ENCODE measurements at regions not wholly inside any gene's neighbourhood (a gene's known extent, or its start where the extent isn't known, plus 50 kb on each side); places are given as distances from the start of the nearest gene placed in this dataset.

DNA sequence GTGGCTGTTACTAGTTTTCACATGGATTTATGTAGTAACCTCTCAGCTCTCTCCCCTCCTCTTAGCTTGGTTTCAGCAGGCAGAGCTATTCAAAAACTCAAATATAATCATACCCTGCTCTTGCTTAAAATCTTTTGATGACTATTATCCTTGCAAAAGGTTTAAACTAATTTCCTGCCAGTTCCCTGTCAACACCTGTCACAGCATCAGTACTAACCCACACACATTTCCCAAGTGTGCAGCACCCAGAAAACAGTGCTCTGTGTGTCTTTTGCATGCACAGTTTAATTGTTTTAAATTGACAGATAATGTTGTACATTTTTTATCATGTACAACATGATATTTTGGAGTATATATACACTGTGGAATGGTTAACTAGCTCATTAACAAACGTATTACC lies 202.0 kb downstream of the PAPSS1 start:
- Histone ChIP-seq H3K9me3 (no peaks in the 10 kb centered on the region), H3K4me1 (no peaks in the 10 kb centered on the region), H3K36me3 (no peaks in the 10 kb centered on the region), H3K27me3 (no peaks in the 10 kb centered on the region), H3K27ac (no peak overlapping the region), H3K4me3 (replicated peaks in 1 of 3) (no peak overlapping the region)
- intact Hi-C loops (cut with DNase I): no loop called here
- DNase-seq: no peak
- TF ChIP-seq CTCF (IDR thresholded peaks at IDR 0.05) (no peak), POLR2A (IDR thresholded peaks at IDR 0.05) (no peak)
- WGBS, 2 donors: 73 to 79% methylated on average over 1 of the region's 1 CpG

GRCh38 chr4:107512549-107512948 lies 207.5 kb downstream of the PAPSS1 start:
- Histone ChIP-seq H3K4me1 (no peaks in the 10 kb centered on the region), H3K9me3 (no peaks in the 10 kb centered on the region), H3K27me3 (no peaks in the 10 kb centered on the region), H3K27ac (no peak overlapping the region), H3K4me3 (replicated peaks in 1 of 3) (no peak overlapping the region), H3K36me3 (no peaks in the 10 kb centered on the region)
- intact Hi-C loops (cut with DNase I): no loop called here
- no peak for TF ChIP-seq POLR2A (IDR thresholded peaks at IDR 0.05)
- no peak for TF ChIP-seq CTCF (IDR thresholded peaks at IDR 0.05)
- DNase-seq: no peak

DNA sequence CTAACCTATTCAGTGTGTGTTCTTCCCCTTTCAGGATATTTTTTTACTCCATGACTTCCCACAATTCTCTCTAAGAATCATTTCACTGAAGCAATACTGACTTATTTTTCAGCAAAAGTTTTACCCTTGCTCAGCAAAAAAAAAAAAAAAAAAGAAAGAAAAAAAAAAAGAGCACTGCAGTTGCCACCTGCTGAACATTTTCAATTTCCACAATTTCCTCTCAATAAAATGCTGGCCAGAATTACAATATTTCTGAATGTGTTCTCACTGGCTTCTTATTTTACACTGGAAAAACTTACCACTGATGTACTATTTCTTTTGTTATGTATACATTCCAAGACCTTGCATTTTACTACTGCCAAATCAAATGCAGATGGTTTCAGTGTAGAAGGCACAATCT lies 210.4 kb downstream of the PAPSS1 start:
- TF ChIP-seq CTCF (IDR thresholded peaks at IDR 0.05) (no peak), POLR2A (IDR thresholded peaks at IDR 0.05) (no peak)
- intact Hi-C loops (cut with DNase I): no loop called here
- no peak overlapping the region for H3K27ac ChIP-seq
- no peaks in the 10 kb centered on the region for H3K27me3 ChIP-seq
- DNase-seq: no peak
- H3K4me3 ChIP-seq (replicated peaks in 1 of 3): no peak overlapping the region
- no peaks in the 10 kb centered on the region for H3K36me3 ChIP-seq
- no peaks in the 10 kb centered on the region for H3K9me3 ChIP-seq
- no peaks in the 10 kb centered on the region for H3K4me1 ChIP-seq

GRCh38 chr4:107500551-107500950 lies 219.5 kb downstream of the PAPSS1 start:
- intact Hi-C loops (cut with DNase I): no loop called here
- WGBS, 2 donors: 69 to 77% methylated on average over 3 of the region's 3 CpGs
- Histone ChIP-seq H3K36me3 (no peaks in the 10 kb centered on the region), H3K27me3 (no peaks in the 10 kb centered on the region), H3K27ac (no peak overlapping the region), H3K9me3 (no peaks in the 10 kb centered on the region), H3K4me1 (no peaks in the 10 kb centered on the region), H3K4me3 (replicated peaks in 1 of 3) (no peak overlapping the region)
- no peak for TF ChIP-seq POLR2A (IDR thresholded peaks at IDR 0.05)
- no peak for DNase-seq

DNA sequence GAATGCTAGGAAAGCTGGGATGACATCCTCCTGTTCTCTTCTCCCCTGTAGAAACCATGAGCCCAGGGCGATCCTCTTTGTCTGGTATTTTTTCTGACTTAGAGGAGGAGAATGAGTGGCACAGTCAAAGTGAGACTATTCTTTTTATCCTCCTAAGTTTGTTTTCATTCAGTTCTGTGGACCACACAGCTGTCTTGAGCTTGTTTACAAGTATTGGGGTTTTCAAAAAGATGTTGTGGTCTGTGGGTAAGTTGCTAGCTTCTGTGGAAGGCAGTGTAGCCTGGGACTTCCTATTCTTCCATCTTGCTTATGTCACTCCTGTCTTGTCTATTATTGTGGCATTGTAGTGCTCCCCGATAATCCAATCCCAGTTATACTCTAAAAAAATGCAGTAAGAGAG lies 223.0 kb downstream of the PAPSS1 start:
- TF ChIP-seq CTCF (IDR thresholded peaks at IDR 0.05): no peak
- no peak for DNase-seq
- H3K27me3 ChIP-seq: no peaks in the 10 kb centered on the region
- 71 to 79% methylated on average over 2 of the region's 2 CpGs for WGBS, 2 donors
- intact Hi-C loops (cut with DNase I): no loop called here
- no peaks in the 10 kb centered on the region for H3K9me3 ChIP-seq
- no peak overlapping the region for H3K4me3 ChIP-seq (replicated peaks in 1 of 3)
- H3K4me1 ChIP-seq: no peaks in the 10 kb centered on the region
- no peak overlapping the region for H3K27ac ChIP-seq
- H3K36me3 ChIP-seq: no peaks in the 10 kb centered on the region

DNA sequence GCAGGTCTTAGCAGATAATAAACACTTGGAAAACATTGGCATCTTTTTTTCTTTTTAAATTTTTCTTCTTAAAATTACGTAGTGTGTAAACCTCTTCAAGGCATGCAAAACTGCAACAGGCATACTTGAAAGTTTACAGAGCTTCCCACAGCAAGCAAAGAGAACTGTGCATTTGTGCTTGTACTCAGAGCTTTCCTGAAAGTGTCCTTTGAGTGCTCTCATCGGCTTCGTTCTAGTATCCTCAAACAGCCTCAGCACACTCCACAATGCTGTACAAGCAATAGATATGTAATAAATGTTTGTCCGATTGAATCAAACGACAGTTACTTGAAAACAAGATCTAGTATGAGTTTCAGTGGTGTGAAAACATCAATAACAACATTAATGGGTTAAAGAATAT lies 227.5 kb downstream of the PAPSS1 start:
- TF ChIP-seq POLR2A (IDR thresholded peaks at IDR 0.05) (no peak), CTCF (IDR thresholded peaks at IDR 0.05) (no peak)
- Histone ChIP-seq H3K4me3 (replicated peaks in 1 of 3) (no peak overlapping the region), H3K9me3 (no peaks in the 10 kb centered on the region), H3K36me3 (no peaks in the 10 kb centered on the region), H3K27me3 (no peaks in the 10 kb centered on the region), H3K4me1 (no peaks in the 10 kb centered on the region), H3K27ac (no peak overlapping the region)
- intact Hi-C loops (cut with DNase I): no loop called here
- no peak for DNase-seq
- 32 to 46% methylated on average over 5 of the region's 5 CpGs for WGBS, 2 donors
